GM18909 (cell line): ENCODE measurements at regions not wholly inside any gene's neighbourhood (a gene's known extent, or its start where the extent isn't known, plus 50 kb on each side); places are given as distances from the start of the nearest gene placed in this dataset.

Experiments used
- ATAC-seq: cut with Tn5 transposase; IDR thresholded peaks from one replicate; pipeline ENCODE4 v1.9.1; 2021; ENCODE audit warnings: mild to moderate bottlenecking; ENCODE audit not compliant: unreplicated experiment, poor library complexity

- no peak for ATAC-seq
These were observed 717.4 kb downstream of the GALR1 start for GRCh38 chr18:77967071-77967470.

GRCh38 chr18:77967791-77968190 is 718.1 kb downstream of the GALR1 start:
- no peak for ATAC-seq

- no peak for ATAC-seq
These were observed 720.3 kb downstream of the GALR1 start for GRCh38 chr18:77969972-77970371.

- no peak for ATAC-seq
These were observed 721.2 kb downstream of the GALR1 start for GRCh38 chr18:77970814-77971213.

GRCh38 chr18:77973745-77974144 is 724.1 kb downstream of the GALR1 start:
- no peak for ATAC-seq

GRCh38 chr18:77974329-77974728 is 724.7 kb downstream of the GALR1 start:
- no peak for ATAC-seq

- ATAC-seq, result no peak
These were observed 727.7 kb downstream of the GALR1 start for GRCh38 chr18:77977331-77977730.

- no peak for ATAC-seq
These were observed 730.6 kb downstream of the GALR1 start for GRCh38 chr18:77980275-77980674.

- no peak for ATAC-seq
These were observed 732.2 kb downstream of the GALR1 start for GRCh38 chr18:77981874-77982273.

GRCh38 chr18:77983270-77983669 is 733.6 kb downstream of the GALR1 start:
- ATAC-seq, result no peak

- ATAC-seq, result no peak
These were observed 734.5 kb downstream of the GALR1 start for GRCh38 chr18:77984178-77984577.

GRCh38 chr18:77984833-77985232 is 735.2 kb downstream of the GALR1 start:
- ATAC-seq, result no peak

GRCh38 chr18:77985526-77986281 is 736.1 kb downstream of the GALR1 start:
- ATAC-seq, result no peak

GRCh38 chr18:77990131-77990530 is 740.5 kb downstream of the GALR1 start:
- ATAC-seq, result no peak

GRCh38 chr18:77990901-77991300 is 741.3 kb downstream of the GALR1 start:
- no peak for ATAC-seq

GRCh38 chr18:77992057-77992456 is 742.4 kb downstream of the GALR1 start:
- no peak for ATAC-seq

- ATAC-seq, result no peak
These were observed 743.7 kb downstream of the GALR1 start for GRCh38 chr18:77993188-77993981.

- no peak for ATAC-seq
These were observed 745.9 kb downstream of the GALR1 start for GRCh38 chr18:77995593-77995992.

GRCh38 chr18:77996737-77997136 is 747.1 kb downstream of the GALR1 start:
- no peak for ATAC-seq

- no peak for ATAC-seq
These were observed 752.2 kb downstream of the GALR1 start for GRCh38 chr18:78001811-78002210.

GRCh38 chr18:78006006-78006773 is 756.5 kb downstream of the GALR1 start:
- no peak for ATAC-seq
